Upper lobe of left lung (tissue), 4 donors: ENCODE measurements at regions not wholly inside any gene's neighbourhood (a gene's known extent, or its start where the extent isn't known, plus 50 kb on each side); places are given as distances from the start of the nearest gene placed in this dataset.

ENCODE experiments used
- EP300 ChIP-seq, 4 donors: sonication (generic); formaldehyde crosslinking; IDR thresholded peaks; one replicate each; pipeline ENCODE4 v1.5.1; 2017; ENCODE audit warnings: antibody characterized with exemption in 4 of 4, control low read depth in 2 of 4
- POLR2A ChIP-seq, 4 donors: fragments of 450-650 bp; IDR thresholded peaks; one replicate each; pipeline ENCODE4 v1.5.1; 2016 to 2017; ENCODE audit warnings: antibody characterized with exemption in 4 of 4, mild to moderate bottlenecking in 2 of 4
- TF ChIP-seq, protein P1 (sequence below), 6 experiments: fragments of 450-650 bp in 4 of 6; fragments of 200-600 bp in 2 of 6; sonication (generic) in 2 of 6; IDR thresholded peaks; one replicate each; pipeline ENCODE4 v1.5.1; 2016 to 2019; ENCODE audit warnings: antibody characterized with exemption in 6 of 6

DNA sequence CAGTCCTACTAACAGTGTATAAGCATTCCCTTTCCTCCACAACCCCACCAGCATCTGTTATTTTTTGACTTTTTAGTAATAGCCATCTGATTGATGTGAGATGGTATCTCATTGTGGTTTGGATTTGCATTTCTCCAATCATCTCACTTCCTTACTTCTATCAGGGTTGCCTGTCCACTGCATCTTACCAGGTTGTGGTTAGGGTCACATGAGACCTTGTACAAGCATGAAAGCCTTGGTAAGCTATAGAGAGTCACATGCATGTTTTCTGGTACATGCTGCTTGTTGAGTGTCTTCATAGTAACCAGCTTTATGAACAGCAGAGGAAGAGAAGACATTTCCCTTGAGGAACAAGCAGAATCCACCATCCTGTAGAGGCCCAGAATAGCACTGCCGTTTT lies 102.9 kb upstream of the PAX6 start:
- TF ChIP-seq EP300 (IDR thresholded peaks at IDR 0.05) (no peak), POLR2A (IDR thresholded peaks at IDR 0.05) (no peak)
- TF ChIP-seq, protein P1, sequence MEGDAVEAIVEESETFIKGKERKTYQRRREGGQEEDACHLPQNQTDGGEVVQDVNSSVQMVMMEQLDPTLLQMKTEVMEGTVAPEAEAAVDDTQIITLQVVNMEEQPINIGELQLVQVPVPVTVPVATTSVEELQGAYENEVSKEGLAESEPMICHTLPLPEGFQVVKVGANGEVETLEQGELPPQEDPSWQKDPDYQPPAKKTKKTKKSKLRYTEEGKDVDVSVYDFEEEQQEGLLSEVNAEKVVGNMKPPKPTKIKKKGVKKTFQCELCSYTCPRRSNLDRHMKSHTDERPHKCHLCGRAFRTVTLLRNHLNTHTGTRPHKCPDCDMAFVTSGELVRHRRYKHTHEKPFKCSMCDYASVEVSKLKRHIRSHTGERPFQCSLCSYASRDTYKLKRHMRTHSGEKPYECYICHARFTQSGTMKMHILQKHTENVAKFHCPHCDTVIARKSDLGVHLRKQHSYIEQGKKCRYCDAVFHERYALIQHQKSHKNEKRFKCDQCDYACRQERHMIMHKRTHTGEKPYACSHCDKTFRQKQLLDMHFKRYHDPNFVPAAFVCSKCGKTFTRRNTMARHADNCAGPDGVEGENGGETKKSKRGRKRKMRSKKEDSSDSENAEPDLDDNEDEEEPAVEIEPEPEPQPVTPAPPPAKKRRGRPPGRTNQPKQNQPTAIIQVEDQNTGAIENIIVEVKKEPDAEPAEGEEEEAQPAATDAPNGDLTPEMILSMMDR (IDR thresholded peaks at IDR 0.05) = no peak
